Activated CD8-positive, alpha-beta T cell treated with anti-CD3 and anti-CD28 coated beads for 36 hours (primary cell): ENCODE measurements at regions not wholly inside any gene's neighbourhood (a gene's known extent, or its start where the extent isn't known, plus 50 kb on each side); places are given as distances from the start of the nearest gene placed in this dataset.

Experiments
- ATAC-seq: fragments of 200-7000 bp; cut with Tn5 transposase; one replicate; pipeline ENCODE4 v1.10.0; 2021; ENCODE audit warnings: mild to moderate bottlenecking, moderate library complexity
- CTCF ChIA-PET: fragments of 350-600 bp; sonication (Branson Sonifier 250); formaldehyde crosslinking; loops from one replicate; lab custom pipeline; 2021; ENCODE audit warnings: antibody characterized with exemption; lab: Charles Lee
- POLR2A ChIA-PET: fragments of 350-600 bp; sonication (Branson Sonifier 250); formaldehyde crosslinking; loops from one replicate; lab custom pipeline; 2021; ENCODE audit warnings: antibody characterized with exemption; lab: Charles Lee
- DNase-seq: peaks from one replicate; pipeline ENCODE4 v3.0.0-alpha.2; 2020
- H3K27ac Mint-ChIP-seq: one replicate; pipeline ENCODE4 v1.8.0; 2021; ENCODE audit warnings: mild to moderate bottlenecking, mixed read lengths
- H3K27me3 Mint-ChIP-seq: one replicate; pipeline ENCODE4 v1.8.0; 2021; ENCODE audit warnings: mixed read lengths
- H3K36me3 Mint-ChIP-seq: one replicate; pipeline ENCODE4 v1.8.0; 2021; ENCODE audit warnings: low read depth, mixed read lengths
- H3K4me1 Mint-ChIP-seq: one replicate; pipeline ENCODE4 v1.8.0; 2021; ENCODE audit warnings: low read depth, mixed read lengths
- H3K4me3 Mint-ChIP-seq: one replicate; pipeline ENCODE4 v1.8.0; 2021; ENCODE audit warnings: mild to moderate bottlenecking, moderate library complexity, mixed read lengths
- H3K9me3 Mint-ChIP-seq: one replicate; pipeline ENCODE4 v1.8.0; 2021; ENCODE audit warnings: mixed read lengths
- CTCF ChIP-seq: fragments of 200-600 bp; IDR thresholded peaks from one replicate; pipeline ENCODE4 v1.8.0; 2022; ENCODE audit warnings: antibody characterized with exemption, mild to moderate bottlenecking
- intact Hi-C: fragments of 100-400 bp; cut with micrococcal nuclease; formaldehyde crosslinking; loops from one replicate; pipeline ENCODE4 v1.10.0; 2022

- no peak for TF ChIP-seq CTCF
- no peak for DNase-seq
- H3K27me3 Mint-ChIP-seq = no peaks in the 10 kb centered on the region
- H3K9me3 Mint-ChIP-seq = no peaks in the 10 kb centered on the region
- ATAC-seq = no peak
- H3K36me3 Mint-ChIP-seq = no peaks in the 10 kb centered on the region
- intact Hi-C loops = no loop called here
- H3K4me3 Mint-ChIP-seq = no peak overlapping the region
- no peak overlapping the region for H3K27ac Mint-ChIP-seq
- CTCF ChIA-PET = no interaction called here
- H3K4me1 Mint-ChIP-seq = no peaks in the 10 kb centered on the region
- POLR2A ChIA-PET = no interaction called here
Measured at GRCh38 chr20:22308934-22309333, 275.4 kb downstream of the FOXA2 start.

- POLR2A ChIA-PET = no interaction called here
- no peaks in the 10 kb centered on the region for H3K9me3 Mint-ChIP-seq
- no peak overlapping the region for H3K27ac Mint-ChIP-seq
- no peak for TF ChIP-seq CTCF
- no peaks in the 10 kb centered on the region for H3K36me3 Mint-ChIP-seq
- no peaks in the 10 kb centered on the region for H3K27me3 Mint-ChIP-seq
- CTCF ChIA-PET = no interaction called here
- intact Hi-C loops = no loop called here
- no peaks in the 10 kb centered on the region for H3K4me1 Mint-ChIP-seq
- no peak for DNase-seq
- no peak overlapping the region for H3K4me3 Mint-ChIP-seq
- ATAC-seq = no peak
Measured at GRCh38 chr20:22307409-22307808, 277.0 kb downstream of the FOXA2 start.

- no peak for DNase-seq
- CTCF ChIA-PET = interaction anchor here (1.0 kb wide), 1 partner anchor 10 kb away, joined by 3 read pairs; no protein-coding TSS in a partner anchor
- H3K4me1 Mint-ChIP-seq = no peaks in the 10 kb centered on the region
- no peak for TF ChIP-seq CTCF
- H3K9me3 Mint-ChIP-seq = no peaks in the 10 kb centered on the region
- no peaks in the 10 kb centered on the region for H3K27me3 Mint-ChIP-seq
- ATAC-seq = no peak
- POLR2A ChIA-PET = no interaction called here
- intact Hi-C loops = no loop called here
- no peak overlapping the region for H3K4me3 Mint-ChIP-seq
- no peaks in the 10 kb centered on the region for H3K36me3 Mint-ChIP-seq
- H3K27ac Mint-ChIP-seq = no peak overlapping the region
Measured at GRCh38 chr20:22305381-22305780, 279.0 kb downstream of the FOXA2 start.

- intact Hi-C loops = no loop called here
- H3K27me3 Mint-ChIP-seq = no peaks in the 10 kb centered on the region
Measured at GRCh38 chr20:22303523-22303922, 280.8 kb downstream of the FOXA2 start.

GRCh38 chr20:22302039-22302438 is 282.3 kb downstream of the FOXA2 start:
- no peaks in the 10 kb centered on the region for H3K4me1 Mint-ChIP-seq
- DNase-seq = no peak
- no peak for TF ChIP-seq CTCF
- no peak for ATAC-seq
- H3K9me3 Mint-ChIP-seq = no peaks in the 10 kb centered on the region
- H3K36me3 Mint-ChIP-seq = no peaks in the 10 kb centered on the region
- no peak overlapping the region for H3K4me3 Mint-ChIP-seq
- no peak overlapping the region for H3K27ac Mint-ChIP-seq
- ChIA-PET POLR2A (no interaction called here), CTCF (no interaction called here)
- no peaks in the 10 kb centered on the region for H3K27me3 Mint-ChIP-seq
- intact Hi-C loops = no loop called here

More at GRCh38 chr20:22303523-22303922, 280.8 kb downstream of the FOXA2 start:
- POLR2A ChIA-PET = no interaction called here
- CTCF ChIA-PET = no interaction called here
- no peaks in the 10 kb centered on the region for H3K36me3 Mint-ChIP-seq
- no peak overlapping the region for H3K27ac Mint-ChIP-seq
- no peak overlapping the region for H3K4me3 Mint-ChIP-seq
- no peaks in the 10 kb centered on the region for H3K9me3 Mint-ChIP-seq
- no peak for ATAC-seq
- DNase-seq = no peak
- TF ChIP-seq CTCF = no peak
- H3K4me1 Mint-ChIP-seq = no peaks in the 10 kb centered on the region
